Neural progenitor cell (in vitro differentiated cells): ENCODE measurements at regions not wholly inside any gene's neighbourhood (a gene's known extent, or its start where the extent isn't known, plus 50 kb on each side); places are given as distances from the start of the nearest gene placed in this dataset.

Experiments
- CTCF ChIP-seq: fragments of 200-600 bp; sonication (generic); IDR thresholded peaks from 2 replicates; pipeline ENCODE4 v1.5.1; 2017; ENCODE audit warnings: antibody characterized with exemption, mild to moderate bottlenecking
- EZH2 ChIP-seq: fragments of 200-600 bp; sonication (generic); IDR thresholded peaks from 2 replicates; pipeline ENCODE4 v1.6.1; 2017; ENCODE audit warnings: antibody characterized with exemption, mild to moderate bottlenecking, moderate library complexity
- EZH2phosphoT487 ChIP-seq: fragments of 200-600 bp; sonication (generic); IDR thresholded peaks from 2 replicates; pipeline ENCODE4 v1.6.1; 2017; ENCODE audit warnings: antibody characterized with exemption

DNA sequence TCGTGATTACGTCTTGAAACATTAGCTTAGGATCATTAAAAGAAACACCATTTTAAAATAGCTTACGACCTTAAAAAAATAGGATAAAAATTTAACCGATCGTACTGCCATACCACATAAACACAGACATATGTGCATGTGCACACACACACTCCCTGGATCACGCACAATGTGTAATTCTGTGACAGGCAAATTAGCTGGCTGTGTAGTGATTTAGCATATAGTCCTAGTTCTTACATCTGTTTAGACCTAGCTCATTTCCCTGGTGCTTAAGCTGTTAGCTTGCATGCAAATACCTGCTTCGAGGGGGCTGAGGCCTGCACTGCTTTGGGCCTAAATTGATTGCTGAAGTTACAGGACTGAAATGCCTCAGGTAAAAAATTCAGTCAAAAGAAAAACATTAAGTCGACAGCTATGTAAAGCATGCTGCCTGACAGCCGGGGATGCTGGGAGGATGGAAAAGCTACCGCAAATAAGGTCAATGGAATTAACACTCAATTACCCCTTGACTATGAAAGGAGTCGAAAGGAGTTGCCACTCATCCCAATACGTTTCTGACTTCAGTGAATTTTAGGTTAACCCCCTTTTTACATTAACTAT, 267.1 kb upstream of the FZD8 start:
- TF ChIP-seq CTCF (no peak), EZH2 (no peak), EZH2phosphoT487 (no peak)
